ENCODE measurements at regions not wholly inside any gene's neighbourhood (a gene's known extent, or its start where the extent isn't known, plus 50 kb on each side); places are given as distances from the start of the nearest gene placed in this dataset.

- no peak for DNase-seq (ENCODE audit: low read depth, low spot score)
These were observed 425.1 kb downstream of the GPM6A start for GRCh38 chr4:175386776-175387507.

GRCh38 chr4:175394208-175394607 is 417.9 kb downstream of the GPM6A start:
- Mint-ChIP-seq H3K27ac (ENCODE audit: unreplicated experiment) (no peak overlapping the region), H3K4me1 (peaks cover 3% of the 10 kb centered on the region), H3K9me3 (peaks cover 12% of the 10 kb centered on the region), H3K27me3 (ENCODE audit: low read depth) (no peaks in the 10 kb centered on the region), H3K36me3 (ENCODE audit: low read depth) (no peaks in the 10 kb centered on the region), H3K4me3 (no peak overlapping the region)
- TF ChIP-seq CTCF (conservative IDR thresholded peaks at IDR 0.05): no peak
- no peak for DNase-seq (ENCODE audit: low read depth, low spot score)

More at GRCh38 chr4:175386776-175387507, 425.1 kb downstream of the GPM6A start:
- Mint-ChIP-seq H3K27me3 (ENCODE audit: low read depth) (no peaks in the 10 kb centered on the region), H3K4me1 (peaks cover 5% of the 10 kb centered on the region), H3K9me3 (peaks cover 11% of the 10 kb centered on the region), H3K4me3 (no peak overlapping the region), H3K27ac (ENCODE audit: unreplicated experiment) (no peak overlapping the region), H3K36me3 (ENCODE audit: low read depth) (no peaks in the 10 kb centered on the region)
- TF ChIP-seq CTCF (conservative IDR thresholded peaks at IDR 0.05): no peak

DNA sequence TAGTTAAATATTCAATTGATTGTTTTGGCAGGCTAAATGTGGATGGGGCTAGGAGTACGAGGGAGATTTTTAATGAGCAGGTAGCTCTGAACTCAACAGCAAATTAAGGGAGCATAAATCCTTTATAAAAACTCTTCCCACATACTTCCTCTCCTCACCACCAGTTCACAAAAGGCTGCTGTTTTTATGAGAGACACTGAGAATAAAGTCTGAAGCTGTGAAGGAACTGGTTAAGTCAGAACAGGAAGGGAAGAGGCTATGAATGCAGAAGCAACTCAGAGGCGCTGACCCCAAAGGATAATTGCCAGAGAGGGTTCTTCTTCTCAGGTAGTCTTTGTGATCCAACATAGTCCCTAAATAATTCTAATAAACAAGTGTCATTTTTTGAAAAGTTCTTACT is 406.1 kb downstream of the GPM6A start:
- TF ChIP-seq CTCF (conservative IDR thresholded peaks at IDR 0.05): no peak
- no peak for DNase-seq (ENCODE audit: low read depth, low spot score)
- H3K27ac Mint-ChIP-seq (ENCODE audit: unreplicated experiment): peak overlapping the region; percentile 57
- H3K36me3 Mint-ChIP-seq (ENCODE audit: low read depth): no peaks in the 10 kb centered on the region
- no peaks in the 10 kb centered on the region for H3K9me3 Mint-ChIP-seq
- no peak overlapping the region for H3K4me3 Mint-ChIP-seq
- peaks cover 17% of the 10 kb centered on the region for H3K4me1 Mint-ChIP-seq
- no peaks in the 10 kb centered on the region for H3K27me3 Mint-ChIP-seq (ENCODE audit: low read depth)

DNA sequence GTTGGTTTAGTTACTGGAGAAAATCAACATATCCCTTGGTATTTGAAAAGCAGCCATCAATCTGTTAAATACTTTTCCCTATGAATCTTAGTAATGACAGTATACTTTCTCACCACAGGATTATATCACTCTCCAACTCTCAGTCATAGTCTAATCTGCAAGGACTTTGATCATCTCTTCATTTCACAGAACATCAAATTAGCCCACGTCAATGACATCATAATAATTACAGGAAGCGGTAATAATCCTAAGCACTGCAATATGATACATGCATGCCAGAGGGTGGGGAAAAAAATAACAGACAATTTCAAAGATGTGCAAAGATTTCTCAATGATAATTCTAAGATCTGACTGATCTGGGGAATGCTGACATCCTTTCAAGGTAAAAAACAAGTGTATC is 404.1 kb downstream of the GPM6A start:
- peaks cover 17% of the 10 kb centered on the region for H3K4me1 Mint-ChIP-seq
- DNase-seq (ENCODE audit: low read depth, low spot score): no peak

GRCh38 chr4:175411251-175411650 is 400.8 kb downstream of the GPM6A start:
- no peak for DNase-seq (ENCODE audit: low read depth, low spot score)
- H3K27me3 Mint-ChIP-seq (ENCODE audit: low read depth): no peaks in the 10 kb centered on the region
- peaks cover 12% of the 10 kb centered on the region for H3K9me3 Mint-ChIP-seq
- H3K4me1 Mint-ChIP-seq: peaks cover 7% of the 10 kb centered on the region
- H3K36me3 Mint-ChIP-seq (ENCODE audit: low read depth): peaks cover 7% of the 10 kb centered on the region
- H3K4me3 Mint-ChIP-seq: no peak overlapping the region
- no peak for TF ChIP-seq CTCF (conservative IDR thresholded peaks at IDR 0.05)
- no peak overlapping the region for H3K27ac Mint-ChIP-seq (ENCODE audit: unreplicated experiment)

More for the DNA sequence above, 404.1 kb downstream of the GPM6A start:
- Mint-ChIP-seq H3K9me3 (no peaks in the 10 kb centered on the region), H3K36me3 (ENCODE audit: low read depth) (no peaks in the 10 kb centered on the region), H3K4me3 (no peak overlapping the region), H3K27me3 (ENCODE audit: low read depth) (no peaks in the 10 kb centered on the region), H3K27ac (ENCODE audit: unreplicated experiment) (no peak overlapping the region)
- no peak for TF ChIP-seq CTCF (conservative IDR thresholded peaks at IDR 0.05)

Measured in neural crest cell (in vitro differentiated cells).